ENCODE measurements at regions not wholly inside any gene's neighbourhood (a gene's known extent, or its start where the extent isn't known, plus 50 kb on each side); places are given as distances from the start of the nearest gene placed in this dataset.

GRCh38 chr1:239829535-239829934 lies 262.1 kb upstream of the FMN2 start:
- in situ Hi-C loops (cut with MboI), result no loop called here

More at GRCh38 chr1:239829535-239829934, 262.1 kb upstream of the FMN2 start:
- POLR2A ChIA-PET, result no interaction called here
- Histone ChIP-seq H3K4me3 (no peak overlapping the region), H4K20me1 (replicated peaks; ENCODE audit: control insufficient read depth, insufficient read depth, low read length) (no peaks in the 10 kb centered on the region), H3K27ac (ENCODE audit: extremely low read depth, low read depth, low read length) (no peak overlapping the region), H3K27me3 (ENCODE audit: control insufficient read depth in 2 of 2, insufficient read depth in 2 of 2, low read length in 2 of 2) (no peaks in the 10 kb centered on the region), H3K4me2 (ENCODE audit: insufficient read depth, low read length) (no peak overlapping the region), H2AFZ (ENCODE audit: low read depth, low read length) (no peak overlapping the region), H3K4me1 (replicated peaks in 1 of 2; ENCODE audit: control insufficient read depth in 2 of 2, insufficient read depth in 2 of 2, low read length in 2 of 2) (no peaks in the 10 kb centered on the region), H3K79me2 (ENCODE audit: control insufficient read depth, insufficient read depth, low read length) (no peaks in the 10 kb centered on the region), H3K9me1 (ENCODE audit: control insufficient read depth, insufficient read depth, low read length) (no peaks in the 10 kb centered on the region), H3K9me3 (replicated peaks; ENCODE audit: control insufficient read depth, insufficient read depth, low read depth, low read length) (no peaks in the 10 kb centered on the region), H3K36me3 (ENCODE audit: control insufficient read depth, insufficient read depth, low read length) (no peaks in the 10 kb centered on the region), H3K9ac (ENCODE audit: insufficient read depth in 1 of 2, low read depth in 2 of 2, low read length in 2 of 2) (no peak overlapping the region)
- TF ChIP-seq ZBED1 (IDR thresholded peaks at IDR 0.05) (no peak), ZNF696 (CRISPR knock-in tag; conservative IDR thresholded peaks at IDR 0.05) (no peak), TAF9B (IDR thresholded peaks at IDR 0.05; ENCODE audit: partially characterized antibody) (no peak), ZFP36 (IDR thresholded peaks at IDR 0.05; ENCODE audit: low read depth, low read length, partially characterized antibody) (peak; percentile 52), RBM25 (IDR thresholded peaks at IDR 0.05; ENCODE audit: low read depth, low read length, severe bottlenecking) (peak; percentile 56), ATF3 (IDR thresholded peaks at IDR 0.05) (no peak), ATF3 (CRISPR knock-in tag; conservative IDR thresholded peaks at IDR 0.05) (no peak)
- no peak for FAIRE-seq
- intact Hi-C loops (cut with micrococcal nuclease), result no loop called here
- CTCF ChIA-PET (ENCODE audit: low intra/inter-chr PET ratio), result no interaction called here
- ATAC-seq, result no peak
- no peak for DNase-seq (ENCODE audit: extremely low read depth in 1 of 4, low spot score in 3 of 4)
- BruUV-seq (replicated peaks), result no TSS peak
- 0% methylated on average over 1 of the region's 1 CpG for WGBS (ENCODE audit: insufficient coverage, low coverage, missing lambda C conversion rate)

All from K562 (cell line).